ENCODE measurements at regions not wholly inside any gene's neighbourhood (a gene's known extent, or its start where the extent isn't known, plus 50 kb on each side); places are given as distances from the start of the nearest gene placed in this dataset.

DNA sequence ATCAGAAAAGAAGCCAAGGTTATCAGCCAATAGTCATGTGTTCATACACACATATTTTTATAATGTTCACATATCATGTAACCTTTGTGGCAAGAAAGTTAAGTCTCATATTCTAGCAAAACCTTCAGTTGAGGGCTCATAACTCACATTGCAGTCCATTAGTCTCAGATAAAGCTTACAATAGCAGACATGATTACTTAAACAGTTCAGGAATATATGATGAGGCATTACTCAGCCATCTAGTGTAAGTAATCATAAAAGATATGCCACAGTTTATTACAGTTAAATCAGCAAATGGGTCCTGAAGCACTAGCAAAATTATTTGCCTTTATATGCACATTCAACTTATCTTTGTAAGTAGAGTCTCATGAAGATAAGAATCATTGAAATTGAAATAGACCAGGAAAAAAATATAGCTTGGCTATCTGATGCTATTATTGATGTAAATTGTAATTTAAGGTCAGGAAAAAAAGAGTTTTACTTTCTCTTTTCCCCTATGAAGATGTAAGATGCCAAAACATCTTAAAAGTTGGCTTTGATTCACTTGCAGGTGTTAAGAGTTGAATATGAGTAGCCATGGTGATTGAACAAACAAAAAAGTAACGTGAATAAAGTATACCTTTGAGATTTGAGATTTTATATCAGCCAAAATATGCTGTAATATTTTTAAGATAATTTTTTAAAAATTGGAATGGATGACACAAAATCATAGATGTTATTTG lies 537.0 kb downstream of the SLC6A15 start:
- H3K4me3 ChIP-seq, result no peak overlapping the region
- no peaks in the 10 kb centered on the region for H3K9me3 ChIP-seq
- intact Hi-C loops (cut with DNase I), result no loop called here
- WGBS (ENCODE audit: insufficient coverage, low coverage, low lambda C conversion rate, missing lambda C conversion rate), result 38% methylated on average over 1 of the region's 1 CpG
- H3K36me3 ChIP-seq, result no peaks in the 10 kb centered on the region
- ATAC-seq (no peak), DNase-seq (no peak)
- no peaks in the 10 kb centered on the region for H3K4me1 ChIP-seq
- no peaks in the 10 kb centered on the region for H3K27me3 ChIP-seq
- TF ChIP-seq, protein P1, sequence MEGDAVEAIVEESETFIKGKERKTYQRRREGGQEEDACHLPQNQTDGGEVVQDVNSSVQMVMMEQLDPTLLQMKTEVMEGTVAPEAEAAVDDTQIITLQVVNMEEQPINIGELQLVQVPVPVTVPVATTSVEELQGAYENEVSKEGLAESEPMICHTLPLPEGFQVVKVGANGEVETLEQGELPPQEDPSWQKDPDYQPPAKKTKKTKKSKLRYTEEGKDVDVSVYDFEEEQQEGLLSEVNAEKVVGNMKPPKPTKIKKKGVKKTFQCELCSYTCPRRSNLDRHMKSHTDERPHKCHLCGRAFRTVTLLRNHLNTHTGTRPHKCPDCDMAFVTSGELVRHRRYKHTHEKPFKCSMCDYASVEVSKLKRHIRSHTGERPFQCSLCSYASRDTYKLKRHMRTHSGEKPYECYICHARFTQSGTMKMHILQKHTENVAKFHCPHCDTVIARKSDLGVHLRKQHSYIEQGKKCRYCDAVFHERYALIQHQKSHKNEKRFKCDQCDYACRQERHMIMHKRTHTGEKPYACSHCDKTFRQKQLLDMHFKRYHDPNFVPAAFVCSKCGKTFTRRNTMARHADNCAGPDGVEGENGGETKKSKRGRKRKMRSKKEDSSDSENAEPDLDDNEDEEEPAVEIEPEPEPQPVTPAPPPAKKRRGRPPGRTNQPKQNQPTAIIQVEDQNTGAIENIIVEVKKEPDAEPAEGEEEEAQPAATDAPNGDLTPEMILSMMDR (IDR thresholded peaks at IDR 0.05), result no peak
- no peak for TF ChIP-seq POLR2A (IDR thresholded peaks at IDR 0.05)
- no peak overlapping the region for H3K27ac ChIP-seq

DNA sequence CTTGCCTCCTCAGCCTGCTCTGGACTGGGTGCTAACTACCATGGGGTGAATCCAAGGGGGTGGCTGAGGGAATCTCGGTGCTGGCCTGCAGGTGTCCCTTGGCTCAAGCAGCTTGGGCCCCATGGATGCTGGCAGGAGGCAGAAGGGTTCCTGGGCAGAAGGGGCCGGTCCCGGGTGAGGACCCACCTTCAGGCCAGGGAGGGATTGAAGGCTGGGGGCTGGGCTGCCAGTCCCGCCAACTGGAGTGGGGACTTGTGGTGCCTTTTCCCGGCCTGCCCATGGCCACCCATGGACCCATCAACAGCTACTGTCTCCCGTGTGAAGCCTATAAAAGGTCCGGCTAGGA lies 550.1 kb downstream of the SLC6A15 start:
- WGBS (ENCODE audit: insufficient coverage, low coverage, low lambda C conversion rate, missing lambda C conversion rate), result 69% methylated on average over 4 of the region's 7 CpGs

DNA sequence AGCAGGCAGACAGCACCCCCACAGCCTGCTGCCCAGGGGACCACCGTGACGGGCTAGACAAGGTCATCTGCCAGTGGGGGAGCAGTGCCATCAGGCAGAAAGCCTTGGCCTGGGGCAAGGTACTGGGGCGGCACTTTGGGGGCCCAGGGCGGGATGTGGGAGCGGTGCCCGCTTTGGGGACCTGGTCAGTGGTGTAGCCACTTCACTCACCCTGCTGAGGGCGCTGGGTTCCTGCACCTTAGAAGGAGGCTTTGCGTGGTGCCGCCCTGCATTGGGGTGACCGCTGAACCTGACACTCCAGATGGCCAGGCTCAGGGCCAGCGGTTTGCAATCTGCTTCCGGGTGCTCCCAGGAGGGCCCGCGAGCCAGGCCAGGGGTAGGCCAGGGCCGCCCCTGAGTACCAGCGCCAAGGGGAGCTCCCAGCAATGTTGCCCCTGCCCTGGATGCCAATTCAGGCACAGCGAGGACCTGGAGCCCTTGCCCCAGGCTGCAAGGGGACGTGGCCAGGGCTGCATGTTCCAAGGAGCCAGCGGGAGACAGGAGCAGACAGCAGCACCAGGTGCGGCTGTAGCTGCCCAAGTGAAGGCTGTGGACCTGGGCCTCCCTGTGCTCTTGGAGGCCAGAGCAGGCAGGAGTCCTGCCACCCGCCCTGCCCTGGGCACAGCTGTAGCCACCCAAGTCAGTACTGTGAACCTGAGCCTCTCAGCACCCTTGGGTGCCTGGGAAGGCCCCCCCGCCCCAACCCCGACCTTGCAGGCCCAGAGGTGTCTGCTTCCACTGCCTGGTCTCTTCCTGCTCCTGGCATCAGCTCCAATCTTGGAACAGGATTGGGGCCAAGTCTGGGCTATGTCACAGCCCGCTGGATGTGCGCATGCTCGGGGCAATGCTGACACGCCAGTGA lies 550.7 kb downstream of the SLC6A15 start:
- DNase-seq, result peak in 1 of 3 donors; percentile 16
- intact Hi-C loops (cut with DNase I), result no loop called here
- Histone ChIP-seq H3K4me1 (no peaks in the 10 kb centered on the region), H3K27ac (no peak overlapping the region), H3K4me3 (no peak overlapping the region), H3K36me3 (no peaks in the 10 kb centered on the region), H3K27me3 (no peaks in the 10 kb centered on the region), H3K9me3 (no peaks in the 10 kb centered on the region)
- no peak for TF ChIP-seq POLR2A (IDR thresholded peaks at IDR 0.05)
- TF ChIP-seq, protein P1 (IDR thresholded peaks at IDR 0.05), result no peak
- WGBS (ENCODE audit: insufficient coverage, low coverage, low lambda C conversion rate, missing lambda C conversion rate), result no CpG with 5 or more reads among the region's 27 CpGs
- peak in 1 of 4 donors; percentile 23 for ATAC-seq

More for the DNA sequence above, 550.1 kb downstream of the SLC6A15 start:
- intact Hi-C loops (cut with DNase I), result no loop called here
- Histone ChIP-seq H3K9me3 (no peaks in the 10 kb centered on the region), H3K4me1 (no peaks in the 10 kb centered on the region), H3K4me3 (no peak overlapping the region), H3K27ac (no peak overlapping the region), H3K27me3 (no peaks in the 10 kb centered on the region), H3K36me3 (no peaks in the 10 kb centered on the region)
- ATAC-seq (peak in 1 of 4 donors; percentile 42), DNase-seq (peak in 1 of 3 donors; percentile 14)
- TF ChIP-seq, protein P1 (IDR thresholded peaks at IDR 0.05), result no peak
- no peak for TF ChIP-seq POLR2A (IDR thresholded peaks at IDR 0.05)

DNA sequence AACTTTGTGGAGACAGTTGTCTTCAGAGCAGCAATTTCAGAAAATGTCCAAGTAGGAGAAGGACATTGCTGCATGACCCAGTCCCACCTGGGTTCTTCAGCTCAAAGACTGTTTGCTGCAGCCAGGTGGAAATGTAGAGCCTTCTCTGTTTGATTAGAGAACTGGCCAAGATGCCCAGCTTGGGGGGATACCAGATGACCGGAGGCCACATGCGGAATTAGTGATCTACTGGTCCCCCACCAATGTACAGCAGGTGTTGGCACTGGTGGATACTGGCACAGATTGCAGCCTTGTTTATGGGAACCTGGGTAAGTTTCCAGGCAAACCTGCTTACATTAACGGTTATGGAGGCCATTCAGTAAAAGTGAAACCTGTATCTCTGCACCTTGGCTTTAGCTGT lies 555.3 kb downstream of the SLC6A15 start:
- no CpG with 5 or more reads among the region's 3 CpGs for WGBS (ENCODE audit: insufficient coverage, low coverage, low lambda C conversion rate, missing lambda C conversion rate)
- Histone ChIP-seq H3K27me3 (no peaks in the 10 kb centered on the region), H3K4me1 (no peaks in the 10 kb centered on the region), H3K36me3 (no peaks in the 10 kb centered on the region), H3K27ac (no peak overlapping the region), H3K4me3 (no peak overlapping the region), H3K9me3 (no peaks in the 10 kb centered on the region)
- intact Hi-C loops (cut with DNase I), result no loop called here
- DNase-seq (no peak), ATAC-seq (no peak)
- TF ChIP-seq, protein P1 (IDR thresholded peaks at IDR 0.05), result no peak
- TF ChIP-seq POLR2A (IDR thresholded peaks at IDR 0.05), result no peak

Measured in right lobe of liver (tissue), 6 donors.